NCI-H1048 (cell line): ENCODE measurements at regions not wholly inside any gene's neighbourhood (a gene's known extent, or its start where the extent isn't known, plus 50 kb on each side); places are given as distances from the start of the nearest gene placed in this dataset.
"Not testable (repeated sequence)": the region's sequence is repeated elsewhere in the genome, so short reads cannot be mapped to it uniquely, and the experiment has no call there.

Source experiments
- DNase-seq: peaks from one replicate; lab custom pipeline; 2025; lab: John Stamatoyannopoulos, UW

DNA sequence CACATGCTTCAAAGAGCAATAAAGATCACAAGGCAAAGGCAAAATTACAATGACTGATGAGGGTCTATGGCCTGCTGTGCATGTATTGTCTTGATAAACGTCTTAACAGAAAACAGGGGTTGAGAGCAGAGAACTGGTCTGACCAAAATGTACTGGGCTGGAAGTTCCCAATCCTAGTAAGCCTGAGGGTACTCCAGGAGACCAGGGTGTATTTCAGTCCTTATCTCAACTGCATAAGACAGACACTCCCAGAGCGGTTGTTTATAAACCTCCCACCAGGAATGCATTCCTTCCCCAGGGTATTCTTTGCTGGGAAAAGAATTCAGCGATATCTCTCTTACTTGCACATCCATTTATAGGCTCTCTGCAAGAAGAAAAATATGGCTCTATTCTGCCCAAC lies 521.8 kb upstream of the GNPDA2 start:
- not testable (repeated sequence) for DNase-seq

DNA sequence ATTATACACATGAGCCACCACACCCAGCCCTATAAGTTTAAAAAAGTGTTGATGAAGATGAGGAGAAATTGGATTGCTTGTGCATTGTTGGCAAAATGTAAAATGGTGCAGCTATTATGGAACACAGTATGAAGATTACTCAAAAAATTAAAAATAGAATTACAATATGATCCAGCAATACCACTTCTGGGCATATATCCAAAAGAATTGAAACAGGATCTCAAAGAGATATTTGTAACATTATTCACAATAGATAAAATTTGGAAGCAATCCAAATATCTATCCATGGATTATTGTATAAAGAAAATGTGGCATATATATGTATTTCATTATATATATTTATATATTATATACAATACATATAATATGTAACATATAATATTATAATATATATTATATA lies 515.6 kb upstream of the GNPDA2 start:
- no peak for DNase-seq

DNA sequence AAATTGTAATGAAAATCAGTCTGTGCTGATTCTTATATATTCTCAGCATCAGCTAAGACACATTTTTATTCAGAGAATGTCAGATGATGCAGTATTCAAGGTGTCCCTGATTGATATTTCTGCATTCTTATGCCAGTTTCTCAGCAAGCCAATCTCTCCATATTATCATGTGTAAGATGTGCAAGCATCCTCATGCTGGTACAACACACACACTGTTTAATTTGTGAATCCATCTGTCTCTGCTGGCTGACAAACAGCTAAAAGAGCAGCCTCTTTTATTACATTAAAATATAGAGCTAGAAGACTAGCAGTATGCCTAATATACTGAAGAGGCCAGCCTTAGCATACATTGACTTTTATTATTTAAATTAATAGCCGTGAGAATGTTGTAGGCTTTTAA lies 502.9 kb upstream of the GNPDA2 start:
- no peak for DNase-seq

DNA sequence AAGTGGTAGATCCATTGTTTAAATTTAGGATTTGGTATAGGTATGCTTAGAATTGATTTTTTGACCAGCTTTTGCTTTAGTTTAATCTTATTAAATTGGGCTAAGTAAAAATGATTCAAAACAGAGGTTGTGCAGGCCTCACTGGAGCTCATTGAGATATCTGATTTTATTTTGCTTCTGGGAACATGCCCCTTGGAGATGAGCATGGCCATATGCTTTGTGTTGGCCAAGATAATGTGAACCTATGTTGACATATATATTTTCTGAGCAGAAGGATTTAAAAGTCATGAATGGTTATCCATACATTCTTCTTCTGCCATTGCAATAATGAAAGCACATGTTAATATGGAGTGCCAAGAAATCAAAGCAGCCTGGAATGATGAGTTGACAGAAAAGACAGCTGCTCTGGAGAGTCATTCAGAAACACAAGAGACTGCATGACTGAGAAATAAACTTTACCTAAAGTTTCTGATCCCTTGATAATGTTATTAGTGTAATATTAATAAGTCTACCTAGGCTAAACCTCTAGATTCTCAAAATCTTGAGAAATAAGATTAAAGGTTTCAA lies 489.7 kb upstream of the GNPDA2 start:
- no peak for DNase-seq

DNA sequence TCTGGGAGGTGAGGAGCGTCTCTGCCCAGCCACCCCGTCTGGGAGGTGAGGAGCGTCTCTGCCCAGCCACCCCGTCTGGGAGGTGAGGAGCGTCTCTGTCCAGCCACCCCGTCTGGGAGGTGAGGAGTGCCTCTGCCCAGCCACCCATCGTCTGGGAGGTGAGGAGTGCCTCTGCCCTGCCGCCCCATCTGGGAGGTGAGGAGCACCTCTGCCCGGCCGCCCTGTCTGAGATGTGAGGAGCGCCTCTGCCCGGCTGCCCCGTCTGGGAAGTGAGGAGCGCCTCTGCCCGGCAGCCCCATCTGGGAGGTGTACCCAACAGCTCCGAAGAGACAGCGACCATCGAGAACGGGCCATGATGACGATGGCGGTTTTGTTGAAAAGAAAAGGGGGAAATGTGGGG lies 482.1 kb upstream of the GNPDA2 start:
- DNase-seq: not testable (repeated sequence)

DNA sequence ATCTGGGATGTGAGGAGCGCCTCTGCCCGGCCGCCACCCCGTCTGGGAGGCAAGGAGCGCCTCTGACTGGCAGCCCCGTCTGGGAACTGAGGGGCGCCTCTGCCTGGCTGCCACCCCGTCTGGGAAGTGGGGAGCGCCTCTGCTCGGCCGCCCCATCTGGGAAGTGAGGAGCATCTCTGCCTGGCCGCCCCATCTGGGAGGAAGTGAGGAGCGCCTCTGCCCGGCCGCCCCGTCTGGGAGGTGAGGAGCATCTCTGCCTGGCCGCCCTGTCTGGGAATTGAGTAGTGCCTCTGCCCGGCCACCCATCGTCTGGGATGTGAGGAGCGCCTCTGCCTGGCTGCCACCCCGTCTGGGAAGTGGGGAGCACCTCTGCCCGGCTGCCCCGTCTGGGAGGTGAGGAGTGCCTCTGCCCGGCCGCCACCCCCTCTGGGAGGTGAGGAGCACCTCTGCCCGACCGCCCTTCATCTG lies 481.5 kb upstream of the GNPDA2 start:
- not testable (repeated sequence) for DNase-seq

DNA sequence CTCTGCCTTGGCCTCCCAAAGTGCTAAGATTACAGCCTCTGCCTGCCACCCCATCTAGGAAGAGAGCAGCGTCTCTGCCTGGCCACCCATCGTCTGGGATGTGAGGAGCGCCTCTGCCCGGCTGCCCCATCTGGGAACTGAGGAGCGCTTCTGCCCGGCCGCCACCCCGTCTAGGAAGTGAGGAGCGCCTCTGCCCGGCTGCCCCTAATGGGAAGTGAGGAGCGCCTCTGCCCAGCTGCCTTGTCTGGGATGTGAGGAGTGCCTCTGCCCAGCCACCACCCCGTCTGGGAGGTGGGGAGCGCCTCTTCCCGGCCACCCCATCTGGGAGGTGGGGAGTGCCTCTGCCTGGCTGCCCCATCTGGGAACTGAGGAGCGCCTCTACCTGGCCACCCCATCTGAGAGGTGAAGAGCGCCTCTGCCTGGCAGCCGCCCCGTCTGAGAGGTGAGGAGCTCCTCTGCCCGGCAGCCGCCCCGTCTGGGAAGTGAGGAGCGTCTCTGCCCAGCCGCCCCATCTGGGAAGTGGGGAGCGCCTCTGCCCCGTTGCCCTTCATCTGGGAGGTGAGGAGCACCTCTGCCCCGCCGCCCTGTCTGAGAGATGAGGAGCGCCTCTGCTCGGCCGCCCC lies 481.0 kb upstream of the GNPDA2 start:
- DNase-seq: not testable (repeated sequence)

DNA sequence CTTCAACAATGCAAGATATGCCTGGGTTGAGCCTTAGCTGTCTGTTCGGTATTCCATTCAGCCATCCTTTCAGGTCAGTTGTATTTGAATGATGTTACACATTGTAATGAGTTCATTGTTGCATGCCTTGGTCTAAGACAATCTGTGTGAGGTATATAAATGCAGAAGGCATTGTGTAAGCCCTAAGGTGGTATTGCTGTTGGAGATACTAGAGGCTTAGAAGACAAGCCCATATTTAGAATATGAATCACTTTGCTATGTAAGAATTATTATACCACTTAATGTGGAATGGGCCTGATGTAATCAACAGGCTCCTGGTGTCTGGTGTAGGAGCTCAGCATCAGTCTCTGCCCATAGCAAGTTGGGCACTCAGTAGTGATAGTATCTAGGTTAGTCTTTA lies 473.4 kb upstream of the GNPDA2 start:
- no peak for DNase-seq

DNA sequence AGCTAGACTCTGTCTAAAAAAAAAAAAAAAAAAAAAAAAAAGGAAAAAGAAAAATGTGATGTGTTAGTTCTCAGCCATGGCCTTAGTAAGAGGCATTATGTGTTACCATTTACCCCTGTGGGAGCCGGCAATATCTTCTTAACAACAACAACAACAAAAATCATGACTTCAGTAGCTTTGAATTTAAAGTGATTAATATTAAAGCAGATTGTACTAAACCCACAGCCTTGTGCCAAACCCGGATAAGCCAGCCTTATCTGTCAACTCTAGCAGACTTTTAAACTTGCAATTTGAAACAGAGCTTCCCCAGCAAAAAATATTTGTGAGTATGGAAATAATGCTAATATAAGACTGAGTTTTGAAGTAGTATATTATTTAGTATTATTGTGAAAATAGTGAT lies 462.1 kb upstream of the GNPDA2 start:
- DNase-seq: no peak

DNA sequence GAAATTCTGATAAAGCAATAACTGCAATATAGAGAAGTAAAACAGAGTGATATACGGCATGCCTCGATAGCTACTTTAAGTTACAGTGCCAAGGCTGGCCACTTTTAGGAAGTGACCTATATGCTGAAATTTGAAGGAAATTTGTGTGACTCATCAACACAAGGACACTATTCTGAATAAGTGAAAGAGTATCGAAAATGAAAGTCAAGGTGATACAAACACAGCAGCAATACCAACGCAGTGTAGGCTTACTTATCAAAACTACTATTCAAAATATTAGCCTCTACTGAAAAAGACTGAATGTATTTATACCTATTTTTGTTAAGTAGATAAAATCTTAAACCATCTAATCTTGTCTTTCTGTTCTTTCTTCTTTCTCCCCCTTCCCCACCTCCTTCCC lies 459.9 kb upstream of the GNPDA2 start:
- DNase-seq: no peak

DNA sequence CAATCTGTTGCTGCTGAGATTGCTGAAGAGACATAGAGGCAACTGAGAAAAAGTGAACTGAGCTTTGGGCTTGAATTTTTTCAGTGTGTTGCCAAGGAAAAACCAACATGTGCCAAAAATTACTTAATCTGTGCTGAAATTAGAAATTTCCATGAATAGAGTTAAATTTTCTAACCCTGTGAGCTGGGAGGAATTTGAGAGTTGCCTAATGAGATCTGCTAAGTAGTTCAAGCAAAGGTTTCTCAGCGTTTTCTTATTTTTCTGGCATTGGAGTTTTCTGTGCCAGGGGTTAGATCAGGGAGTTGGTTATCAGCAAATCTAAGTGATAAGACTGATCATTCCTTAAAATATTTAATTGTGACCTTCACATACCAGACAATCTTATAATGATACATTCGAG lies 457.5 kb upstream of the GNPDA2 start:
- no peak for DNase-seq

DNA sequence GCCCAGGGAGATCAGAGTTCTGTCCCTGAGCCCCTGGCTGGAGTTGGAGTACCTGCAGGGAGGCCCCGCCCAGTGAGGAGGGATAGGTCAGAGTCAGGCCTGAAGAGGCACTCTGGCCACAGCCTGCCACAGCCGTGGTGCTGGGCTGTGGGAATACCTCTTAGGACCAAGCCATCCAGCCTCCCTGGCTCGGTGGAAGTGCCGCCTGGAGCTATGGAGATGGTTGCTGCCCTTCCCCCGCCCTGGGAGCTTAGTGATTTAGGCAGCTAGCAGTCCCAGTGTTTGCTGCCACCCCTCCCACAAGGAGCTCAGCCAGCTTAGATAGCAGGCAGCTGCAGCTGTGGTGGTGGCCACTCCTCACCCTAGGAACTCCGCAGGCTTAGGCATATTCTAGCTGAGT lies 446.3 kb upstream of the GNPDA2 start:
- no peak for DNase-seq

DNA sequence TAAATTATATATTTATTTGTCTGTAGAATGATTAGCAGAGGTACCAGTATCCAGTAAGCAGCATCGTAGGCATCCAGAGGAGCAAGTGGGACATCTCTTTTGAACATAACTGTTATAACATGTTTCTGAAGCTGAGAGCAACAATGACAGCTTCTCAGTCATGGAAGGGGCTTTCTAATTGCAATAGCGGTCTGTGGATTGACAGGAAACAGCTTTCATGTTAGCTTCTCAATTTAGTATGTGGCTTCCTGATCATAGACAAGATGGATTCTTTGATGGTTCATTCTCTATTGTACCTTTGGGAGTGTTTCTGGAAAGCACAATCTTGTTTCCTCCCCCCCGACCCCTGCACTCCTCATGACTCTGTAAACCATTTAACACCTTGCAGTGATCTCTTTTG lies 434.6 kb upstream of the GNPDA2 start:
- DNase-seq: no peak

DNA sequence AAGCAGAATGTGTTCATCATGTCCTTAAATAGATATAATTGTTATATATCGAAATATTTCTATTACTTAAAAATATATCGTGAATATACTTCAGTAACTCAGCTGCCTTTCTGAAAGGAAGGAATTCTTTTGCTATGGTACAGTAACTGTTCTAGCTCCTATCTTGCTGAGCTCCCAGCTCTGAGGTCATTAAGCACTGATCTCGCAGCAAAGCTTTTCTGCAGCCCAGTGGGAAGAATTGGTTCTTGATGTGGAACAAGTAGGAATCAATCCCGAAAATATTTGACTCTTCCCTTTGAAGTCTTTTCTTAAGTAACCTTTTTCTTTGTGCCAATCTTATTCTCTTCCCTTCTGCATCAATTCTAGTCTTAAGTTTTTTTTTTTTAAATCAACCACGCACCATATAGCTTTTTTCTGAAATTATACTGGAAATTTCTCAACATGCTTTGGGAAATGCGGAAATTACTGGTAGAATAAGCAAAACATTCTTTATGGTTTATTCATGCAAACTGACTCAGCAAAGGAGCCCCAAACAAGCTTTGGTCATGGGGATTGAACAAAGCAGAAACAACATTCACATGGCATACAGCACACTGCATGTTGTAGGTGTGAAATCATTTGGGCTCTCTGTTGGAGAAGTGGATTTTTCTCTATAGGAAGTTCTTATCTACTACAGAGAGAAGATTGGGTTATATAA lies 428.9 kb upstream of the GNPDA2 start:
- no peak for DNase-seq

DNA sequence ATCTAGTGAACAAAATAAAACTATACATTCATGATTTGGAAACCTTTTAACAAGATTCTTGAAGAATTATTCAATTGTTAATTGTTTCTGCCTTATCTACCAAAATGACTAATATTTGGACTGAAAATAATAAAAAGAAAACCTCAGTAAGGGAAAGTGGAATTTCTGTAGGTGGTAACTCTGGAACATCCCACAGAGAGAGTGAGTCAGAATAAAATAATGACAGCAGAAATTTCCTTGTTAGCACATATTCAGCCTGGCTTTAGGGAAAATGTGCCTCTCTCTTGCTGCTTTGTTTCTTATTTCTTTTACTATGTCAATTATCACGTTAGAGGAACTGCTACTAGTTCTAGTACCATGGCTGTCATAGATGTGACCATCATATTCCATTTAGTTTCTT lies 421.5 kb upstream of the GNPDA2 start:
- DNase-seq: no peak

DNA sequence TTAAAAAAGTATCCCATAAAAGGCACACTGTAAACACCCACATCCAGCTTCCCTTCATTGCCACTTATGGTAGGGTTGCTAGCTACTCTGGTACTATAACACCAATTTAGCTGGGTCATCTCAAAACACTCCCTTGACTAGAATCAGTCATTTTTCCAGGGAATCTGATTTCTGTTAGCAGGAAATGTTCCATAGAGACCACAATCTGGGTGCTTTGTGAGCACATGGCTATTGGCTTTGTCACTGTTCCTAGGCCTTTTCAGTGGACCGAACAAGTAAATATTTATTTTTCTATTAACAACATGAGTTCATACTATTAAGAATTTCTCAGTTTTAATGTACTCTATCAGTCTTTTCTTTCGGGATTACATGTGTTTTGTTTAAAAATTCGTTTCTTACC lies 404.7 kb upstream of the GNPDA2 start:
- DNase-seq: no peak

DNA sequence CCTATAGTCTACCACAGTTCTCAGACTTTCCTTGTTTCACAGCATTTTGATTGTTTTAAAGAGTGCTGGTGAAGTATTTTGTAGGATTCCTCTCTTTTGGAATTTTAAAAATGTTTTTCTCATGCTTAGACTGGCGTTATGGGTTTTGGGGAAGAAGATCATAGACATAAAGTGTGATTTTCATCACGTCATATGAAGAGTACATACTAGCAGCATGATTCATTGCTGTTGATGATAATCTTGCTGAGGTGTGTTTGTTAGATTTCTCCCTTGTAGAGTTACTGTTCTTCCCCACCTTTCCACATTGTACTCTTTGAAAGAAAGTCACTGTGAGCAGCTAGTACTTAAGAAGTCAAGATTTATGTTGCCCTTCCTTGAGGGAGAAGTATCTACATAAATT lies 396.1 kb upstream of the GNPDA2 start:
- no peak for DNase-seq

DNA sequence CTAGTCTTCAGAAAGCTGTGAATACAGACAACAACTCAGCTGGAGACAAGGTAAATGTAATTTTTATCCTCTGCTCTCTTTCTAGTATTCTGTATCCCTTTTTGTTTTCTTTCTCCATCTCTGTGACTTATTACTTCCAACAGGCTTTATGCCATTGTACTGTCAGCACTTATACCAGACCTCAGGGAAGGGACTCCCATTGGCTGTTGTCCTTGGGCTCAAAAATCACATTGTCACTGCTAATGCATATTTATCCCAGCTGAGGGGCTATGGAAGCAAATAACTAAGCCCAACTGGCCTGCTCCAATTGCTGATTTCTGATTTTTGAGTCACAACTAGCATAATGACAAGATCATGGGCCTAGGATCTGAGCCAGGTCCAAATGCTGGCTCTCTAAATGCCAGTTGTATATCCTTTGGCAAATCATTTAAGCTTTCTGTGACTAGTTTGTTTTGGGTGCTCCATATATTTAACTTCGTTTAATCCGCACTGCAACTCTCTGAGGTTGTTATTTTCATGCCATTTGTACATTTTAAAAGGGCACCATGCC lies 395.1 kb upstream of the GNPDA2 start:
- DNase-seq: no peak

DNA sequence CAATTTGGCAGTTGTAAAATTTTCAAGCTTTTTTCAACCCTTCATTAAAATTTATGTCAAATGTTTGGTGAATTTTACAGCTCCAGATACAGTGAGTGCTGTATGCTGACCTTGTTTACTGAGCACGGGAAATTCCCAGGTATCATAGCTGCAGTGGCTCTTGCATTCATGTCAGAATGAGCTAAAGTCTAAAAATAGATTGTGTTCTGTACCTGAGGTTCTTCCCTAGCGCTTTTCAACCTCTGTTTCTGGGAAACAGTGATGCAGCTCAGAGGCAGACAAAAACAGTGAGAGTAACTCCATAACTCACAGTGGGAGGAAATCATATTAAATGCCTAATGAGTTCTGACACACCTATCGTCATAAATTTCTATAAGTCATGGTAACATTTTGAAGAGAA lies 393.8 kb upstream of the GNPDA2 start:
- no peak for DNase-seq

DNA sequence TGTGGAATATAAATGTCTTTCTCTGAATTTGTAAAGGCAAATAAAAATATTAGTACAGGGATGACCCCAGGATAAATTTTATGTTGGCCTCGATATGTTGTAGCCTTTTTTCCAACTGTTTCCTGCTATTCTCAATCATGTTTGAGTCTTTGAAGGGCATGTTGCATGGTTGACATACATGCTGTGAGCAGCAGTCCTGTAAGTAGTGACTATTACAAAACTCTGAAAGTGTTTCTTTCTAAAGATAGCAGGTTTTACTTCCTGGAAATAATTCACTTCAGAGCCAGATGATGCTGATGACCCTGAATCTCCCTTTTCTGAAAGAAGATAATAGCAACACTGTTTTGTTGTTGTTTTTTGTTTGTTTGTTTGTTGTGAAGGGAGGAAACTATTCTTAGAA lies 393.0 kb upstream of the GNPDA2 start:
- DNase-seq: no peak

DNA sequence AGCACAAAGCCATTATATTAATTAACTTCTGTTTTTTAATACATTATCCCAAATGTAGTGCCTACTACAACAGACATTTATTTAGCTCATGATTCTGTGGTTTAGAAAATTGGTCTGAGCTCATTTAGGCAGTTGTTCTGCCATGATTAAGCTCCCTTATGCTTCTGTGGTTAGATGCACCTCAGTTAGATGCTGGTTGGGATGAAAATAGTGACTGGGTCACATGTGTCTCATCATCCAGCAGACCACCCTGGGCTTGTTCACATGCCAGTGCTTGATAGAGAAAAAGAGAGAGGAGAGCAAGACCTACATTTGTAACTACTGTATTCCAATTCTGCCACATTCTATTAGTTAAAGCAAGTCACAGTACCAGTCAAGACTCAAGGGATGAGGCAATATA lies 376.4 kb upstream of the GNPDA2 start:
- no peak for DNase-seq

DNA sequence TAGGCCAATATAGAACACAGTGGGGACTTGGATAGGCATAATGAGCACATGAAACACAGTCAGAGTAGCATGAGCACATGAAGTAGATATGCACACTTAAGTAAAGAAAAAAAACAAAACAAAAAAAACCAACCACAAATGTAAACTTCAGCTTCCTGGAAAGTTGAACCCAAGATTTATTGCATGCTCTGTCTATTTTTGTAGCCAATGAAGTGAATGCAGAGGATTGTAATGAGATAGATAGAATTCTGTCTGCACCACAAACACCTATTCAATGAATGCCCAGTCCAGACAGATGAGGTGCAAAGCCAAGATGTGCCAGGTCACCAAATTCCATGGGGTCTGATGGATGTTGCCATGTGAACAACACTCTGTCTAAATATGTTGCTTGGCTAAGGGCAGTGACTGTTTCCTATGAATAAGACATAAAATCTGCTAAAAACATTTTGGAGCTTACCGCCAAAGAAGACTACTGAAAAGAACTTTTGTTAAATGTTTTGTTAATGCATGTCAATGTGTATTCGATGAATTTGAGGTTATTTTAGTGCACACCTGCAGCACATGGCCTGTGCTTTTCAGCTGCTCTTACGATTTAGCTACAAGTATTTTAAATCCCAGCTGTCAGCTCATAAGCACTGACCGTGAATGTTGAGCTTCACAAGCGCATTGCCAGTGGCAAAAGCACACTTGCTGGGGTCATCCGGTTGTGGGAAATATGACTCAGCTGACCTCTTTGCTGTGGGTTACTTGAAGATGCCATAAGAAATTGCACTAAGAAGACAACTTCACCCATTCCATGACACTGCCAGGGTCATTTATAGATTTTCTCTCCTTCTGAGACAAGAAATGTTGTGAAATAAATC lies 374.8 kb upstream of the GNPDA2 start:
- DNase-seq: no peak
